GM12878 (cell line): ENCODE measurements at regions not wholly inside any gene's neighbourhood (a gene's known extent, or its start where the extent isn't known, plus 50 kb on each side); places are given as distances from the start of the nearest gene placed in this dataset.

ENCODE experiments used
- ATAC-seq: fragments of 200-7000 bp; cut with Tn5 transposase; 3 replicates; pipeline ENCODE4 v1.9.1; 2020; ENCODE audit warnings: mild to moderate bottlenecking, moderate library complexity
- BruUV-seq: library from RNA; stranded (reverse); fragments of 400-500 nt; replicated peaks from 2 replicates; lab custom pipeline; 2021; lab: Mats Ljungman, UMichigan
- CTCF ChIA-PET: fragments of 300-600 bp; sonication (Branson Sonifier 250); formaldehyde crosslinking; extraction: SDS; loops from one replicate; lab custom pipeline; 2021; ENCODE audit warnings: inconsistent platforms; lab: Yijun Ruan, JAX
- POLR2A ChIA-PET: fragments of 350-600 bp; formaldehyde crosslinking; extraction: SDS; loops from one replicate; lab custom pipeline; 2021; ENCODE audit warnings: inconsistent platforms; lab: Charles Lee
- RAD21 ChIA-PET: fragments of 300-600 bp; sonication (Branson Sonifier 250); formaldehyde crosslinking; loops from one replicate; lab custom pipeline; 2023; ENCODE audit warnings: antibody characterized with exemption; ENCODE audit not compliant: unreplicated experiment; lab: Charles Lee
- SMC1A ChIA-PET: fragments of 300-600 bp; sonication (Branson Sonifier 250); formaldehyde crosslinking; loops from one replicate; lab custom pipeline; 2023; ENCODE audit not compliant: unreplicated experiment, uncharacterized antibody; lab: Charles Lee
- DNase-seq: peaks from one replicate; pipeline ENCODE4 v3.0.0-alpha.2; 2011; ENCODE audit warnings: low read depth, low spot score
- FAIRE-seq: peaks from 3 replicates; lab custom pipeline; 2011; peaks lifted over from hg19 to GRCh38; lab: Jason Lieb, UNC
- H2AFZ ChIP-seq: 2 replicates; pipeline ENCODE4 v1.6.0; 2011; ENCODE audit warnings: low read depth, low read length, control low read depth; ENCODE audit not compliant: control insufficient read depth
- H3K27ac ChIP-seq: 2 replicates; pipeline ENCODE4 v1.5.1; 2011; ENCODE audit warnings: control low read depth; ENCODE audit not compliant: control insufficient read depth, insufficient read depth
- H3K27me3 ChIP-seq, 2 experiments: replicated peaks in 1 of 2; 2 replicates each; pipeline versions ENCODE4 v1.6.0 to v1.6.1; 2011; ENCODE audit warnings: low read length in 1 of 2; ENCODE audit not compliant: control insufficient read depth in 2 of 2, insufficient read depth in 2 of 2
- H3K36me3 ChIP-seq, 2 experiments: 2 replicates each; pipeline ENCODE4 v1.5.1; 2011; ENCODE audit warnings: low read length in 1 of 2; ENCODE audit not compliant: control insufficient read depth in 2 of 2, insufficient read depth in 2 of 2
- H3K4me1 ChIP-seq: 2 replicates; pipeline ENCODE4 v1.6.1; 2011; ENCODE audit warnings: mild to moderate bottlenecking, low read length, moderate library complexity, mixed read lengths; ENCODE audit not compliant: control insufficient read depth, insufficient read depth
- H3K4me2 ChIP-seq: 2 replicates; pipeline ENCODE4 v1.6.0; 2011; ENCODE audit warnings: control low read depth; ENCODE audit not compliant: control insufficient read depth, insufficient read depth
- H3K4me3 ChIP-seq: fragments of 200-600 bp; sonication (generic); 2 replicates; pipeline ENCODE4 v1.5.1; 2016
- H3K79me2 ChIP-seq: 2 replicates; pipeline ENCODE4 v1.6.0; 2011; ENCODE audit warnings: low read length; ENCODE audit not compliant: control insufficient read depth, insufficient read depth
- H3K9ac ChIP-seq: 2 replicates; pipeline ENCODE4 v1.8.0; 2011; ENCODE audit warnings: low read length, control low read depth, mixed read lengths; ENCODE audit not compliant: control insufficient read depth, insufficient read depth
- H3K9me3 ChIP-seq: replicated peaks from 3 replicates; pipeline ENCODE4 v1.5.1; 2011; ENCODE audit warnings: mild to moderate bottlenecking, low read length; ENCODE audit not compliant: control insufficient read depth, insufficient read depth
- H4K20me1 ChIP-seq: 2 replicates; pipeline ENCODE4 v1.6.0; 2011; ENCODE audit not compliant: control insufficient read depth, insufficient read depth
- ATF7 ChIP-seq: fragments of 450-650 bp; IDR thresholded peaks from 2 replicates; pipeline ENCODE4 v1.6.1; 2016; ENCODE audit warnings: low read depth, mild to moderate bottlenecking
- FOXM1 ChIP-seq: IDR thresholded peaks from 2 replicates; pipeline ENCODE4 v1.6.1; 2012; ENCODE audit warnings: low read depth, mild to moderate bottlenecking, inconsistent platforms, low read length, moderate library complexity
- IRF4 ChIP-seq: IDR thresholded peaks from 2 replicates; pipeline ENCODE4 v1.6.1; 2011; ENCODE audit warnings: low read depth, low read length
- NRF1 ChIP-seq: conservative IDR thresholded peaks from 2 replicates; pipeline ENCODE4 v1.6.1; 2011; ENCODE audit warnings: mild to moderate bottlenecking, low read depth, low read length, improper control_type of control experiment
- SREBF2 ChIP-seq: IDR thresholded peaks from 2 replicates; pipeline ENCODE4 v1.6.1; 2012; ENCODE audit warnings: mild to moderate bottlenecking, low read length
- TAF1 ChIP-seq: IDR thresholded peaks from 2 replicates; pipeline ENCODE4 v1.6.1; 2011; ENCODE audit warnings: mild to moderate bottlenecking, low read depth, low read length, borderline replicate concordance
- ZNF592 ChIP-seq: fragments of 450-650 bp; IDR thresholded peaks from 2 replicates; pipeline ENCODE4 v1.6.1; 2017; ENCODE audit warnings: mild to moderate bottlenecking, moderate library complexity
- ZNF687 ChIP-seq: fragments of 450-650 bp; IDR thresholded peaks from 2 replicates; pipeline ENCODE4 v1.6.1; 2017; ENCODE audit warnings: mild to moderate bottlenecking, moderate library complexity
- WGBS: methylation state at CpG from one replicate; pipeline ENCODE4 v1.1.6; 2016; ENCODE audit warnings: low lambda C conversion rate; ENCODE audit not compliant: insufficient replicate concordance, insufficient coverage; ENCODE audit errors: missing lambda C conversion rate; 5-methylcytosine and 5-hydroxymethylcytosine counted together
- in situ Hi-C: fragments of 300-500 bp; cut with MboI; formaldehyde crosslinking; loops from 9 replicates; pipeline ENCODE4 v1.14.3; 2018; ENCODE audit warnings: mixed read lengths
- intact Hi-C: fragments of 100-400 bp; cut with micrococcal nuclease; formaldehyde crosslinking; loops from one replicate; pipeline ENCODE4 v1.14.2; 2022; ENCODE audit not compliant: unreplicated experiment
- TF ChIP-seq, protein P1 (sequence below): IDR thresholded peaks from 2 replicates; pipeline ENCODE4 v1.6.1; 2012; ENCODE audit warnings: low read depth, low read length, improper control_type of control experiment
- TF ChIP-seq, protein P2 (sequence below): fragments of 450-650 bp; conservative IDR thresholded peaks from 2 replicates; pipeline ENCODE4 v1.6.1; 2017; ENCODE audit warnings: mild to moderate bottlenecking, moderate library complexity

DNA sequence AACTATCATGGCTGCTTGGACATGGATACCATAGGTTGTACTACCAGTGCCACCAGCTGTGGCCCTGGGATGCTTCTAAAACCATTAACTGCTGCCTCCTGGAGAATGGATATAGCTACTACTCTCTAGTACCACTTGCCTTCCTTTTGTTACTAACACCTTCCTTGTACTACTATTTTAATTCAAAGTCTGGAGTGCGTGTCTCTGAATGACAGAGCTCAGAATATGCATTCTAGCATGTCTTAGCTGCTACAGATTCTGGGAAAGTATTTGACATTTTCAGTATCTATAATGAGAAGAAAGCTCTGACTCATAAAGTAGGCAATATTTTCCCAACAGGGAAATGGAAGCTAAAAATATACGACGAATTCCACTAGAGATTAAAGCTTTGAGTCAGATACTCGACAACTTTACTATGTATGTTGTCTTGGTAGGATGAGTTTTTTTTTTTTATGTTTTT lies 112.3 kb downstream of the PFDN4 start:
- no peak for ATAC-seq
- Histone ChIP-seq H3K27ac (no peak overlapping the region), H3K27me3 (no peaks in the 10 kb centered on the region; a peak in 2 of 4 replicates), H3K9ac (no peak overlapping the region), H3K9me3 (no peaks in the 10 kb centered on the region), H4K20me1 (no peaks in the 10 kb centered on the region), H3K4me3 (no peak overlapping the region), H2AFZ (no peak overlapping the region), H3K36me3 (no peaks in the 10 kb centered on the region), H3K79me2 (no peaks in the 10 kb centered on the region), H3K4me2 (no peak overlapping the region), H3K4me1 (no peaks in the 10 kb centered on the region)
- no peak for DNase-seq
- CTCF ChIA-PET: no interaction called here
- RAD21 ChIA-PET: no interaction called here
- no TSS peak for BruUV-seq
- FAIRE-seq: no peak
- in situ Hi-C loops (no loop called here), intact Hi-C loops (no loop called here)
- POLR2A ChIA-PET: interaction anchor here (0.7 kb wide), 1 partner anchor 216 kb away, joined by 3 read pairs; no protein-coding TSS in a partner anchor
- 0% methylated on average over 4 of the region's 4 CpGs for WGBS
- SMC1A ChIA-PET: interaction anchor here (0.7 to 0.8 kb wide), 2 partner anchors 21 to 90 kb away, joined by 3 to 8 read pairs; no protein-coding TSS in a partner anchor
- TF ChIP-seq FOXM1: no peak
- TF ChIP-seq IRF4: no peak
- no peak for TF ChIP-seq ZNF687
- TF ChIP-seq NRF1: no peak
- no peak for TF ChIP-seq ATF7
- no peak for TF ChIP-seq ZNF592
- TF ChIP-seq, protein P1, sequence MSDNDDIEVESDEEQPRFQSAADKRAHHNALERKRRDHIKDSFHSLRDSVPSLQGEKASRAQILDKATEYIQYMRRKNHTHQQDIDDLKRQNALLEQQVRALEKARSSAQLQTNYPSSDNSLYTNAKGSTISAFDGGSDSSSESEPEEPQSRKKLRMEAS: no peak
- TF ChIP-seq SREBF2: no peak
- TF ChIP-seq TAF1: no peak
- TF ChIP-seq, protein P2, sequence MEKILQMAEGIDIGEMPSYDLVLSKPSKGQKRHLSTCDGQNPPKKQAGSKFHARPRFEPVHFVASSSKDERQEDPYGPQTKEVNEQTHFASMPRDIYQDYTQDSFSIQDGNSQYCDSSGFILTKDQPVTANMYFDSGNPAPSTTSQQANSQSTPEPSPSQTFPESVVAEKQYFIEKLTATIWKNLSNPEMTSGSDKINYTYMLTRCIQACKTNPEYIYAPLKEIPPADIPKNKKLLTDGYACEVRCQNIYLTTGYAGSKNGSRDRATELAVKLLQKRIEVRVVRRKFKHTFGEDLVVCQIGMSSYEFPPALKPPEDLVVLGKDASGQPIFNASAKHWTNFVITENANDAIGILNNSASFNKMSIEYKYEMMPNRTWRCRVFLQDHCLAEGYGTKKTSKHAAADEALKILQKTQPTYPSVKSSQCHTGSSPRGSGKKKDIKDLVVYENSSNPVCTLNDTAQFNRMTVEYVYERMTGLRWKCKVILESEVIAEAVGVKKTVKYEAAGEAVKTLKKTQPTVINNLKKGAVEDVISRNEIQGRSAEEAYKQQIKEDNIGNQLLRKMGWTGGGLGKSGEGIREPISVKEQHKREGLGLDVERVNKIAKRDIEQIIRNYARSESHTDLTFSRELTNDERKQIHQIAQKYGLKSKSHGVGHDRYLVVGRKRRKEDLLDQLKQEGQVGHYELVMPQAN: no peak
